SU-DHL-6 (cell line): ENCODE measurements at regions not wholly inside any gene's neighbourhood (a gene's known extent, or its start where the extent isn't known, plus 50 kb on each side); places are given as distances from the start of the nearest gene placed in this dataset.
A peak's percentile ranks its signal among the peaks of the same experiment; 100 is the strongest.

ENCODE experiments used
- H2AFZ ChIP-seq: fragments of 200-600 bp; sonication (generic); 2 replicates; pipeline ENCODE4 v1.6.1; 2014; ENCODE audit warnings: low read depth, mild to moderate bottlenecking, moderate library complexity, mixed read lengths, antibody characterized with exemption, low read length; ENCODE audit not compliant: severe bottlenecking
- H3F3A ChIP-seq: fragments of 200-600 bp; shearing (Covaris generic); 2 replicates; pipeline ENCODE4 v1.6.0; 2016; ENCODE audit warnings: antibody characterized with exemption, mild to moderate bottlenecking; ENCODE audit not compliant: insufficient read depth
- H3K27ac ChIP-seq: fragments of 200-600 bp; sonication (generic); 2 replicates; pipeline ENCODE4 v1.5.1; 2016; ENCODE audit warnings: low read depth, mild to moderate bottlenecking, low read length, moderate library complexity, mixed read lengths
- H3K27me3 ChIP-seq: fragments of 200-600 bp; sonication (generic), shearing (Covaris generic); 2 replicates; pipeline ENCODE4 v1.6.0; 2014; ENCODE audit warnings: mild to moderate bottlenecking, low read length
- H3K36me3 ChIP-seq: fragments of 200-600 bp; sonication (generic); 2 replicates; pipeline ENCODE4 v1.6.1; 2014; ENCODE audit warnings: mild to moderate bottlenecking, low read length, mixed read lengths
- H3K4me2 ChIP-seq: fragments of 300-600, 200-600 bp; shearing (Covaris generic), sonication (generic); 2 replicates; pipeline ENCODE4 v1.6.0; 2014; ENCODE audit warnings: low read length, low read depth, mild to moderate bottlenecking; ENCODE audit not compliant: poor library complexity, severe bottlenecking
- H3K4me3 ChIP-seq: fragments of 200-600 bp; sonication (generic); 2 replicates; pipeline ENCODE4 v1.5.1; 2014; ENCODE audit warnings: antibody characterized with exemption, low read length, mild to moderate bottlenecking, mixed read lengths; ENCODE audit not compliant: insufficient read depth, poor library complexity, severe bottlenecking
- H3K79me2 ChIP-seq: fragments of 200-600 bp; sonication (generic); 2 replicates; pipeline ENCODE4 v1.6.1; 2014; ENCODE audit warnings: mild to moderate bottlenecking, low read length, moderate library complexity; ENCODE audit not compliant: insufficient read depth
- H3K9ac ChIP-seq: fragments of 200-600 bp; sonication (generic); 2 replicates; pipeline ENCODE4 v1.7.0; 2014; ENCODE audit warnings: mild to moderate bottlenecking, low read length
- H3K9me2 ChIP-seq: fragments of 200-600 bp; sonication (generic); replicated peaks from 2 replicates; pipeline ENCODE4 v1.6.1; 2014; ENCODE audit warnings: low read length; ENCODE audit not compliant: insufficient read depth
- H3K9me3 ChIP-seq: fragments of 200-600 bp; sonication (generic); 2 replicates; pipeline ENCODE4 v1.6.1; 2014; ENCODE audit warnings: low read length, mixed read lengths; ENCODE audit not compliant: insufficient read depth
- H4K20me1 ChIP-seq: fragments of 200-600 bp; sonication (generic); 2 replicates; pipeline ENCODE4 v1.6.1; 2014; ENCODE audit warnings: low read depth, mild to moderate bottlenecking, antibody characterized with exemption, low read length, moderate library complexity, mixed read lengths
- CTCF ChIP-seq: fragments of 200-600 bp; sonication (generic); IDR thresholded peaks from one replicate; pipeline ENCODE4 v1.5.1; 2017; ENCODE audit warnings: antibody characterized with exemption, mild to moderate bottlenecking, low read length, moderate library complexity; ENCODE audit not compliant: insufficient read depth, poor library complexity, severe bottlenecking
- EZH2phosphoT487 ChIP-seq: fragments of 200-600 bp; sonication (generic), shearing (Covaris generic); conservative IDR thresholded peaks from 2 replicates; pipeline ENCODE4 v1.6.1; 2018; ENCODE audit warnings: mild to moderate bottlenecking, antibody characterized with exemption, low read length, moderate library complexity, mixed read lengths

DNA sequence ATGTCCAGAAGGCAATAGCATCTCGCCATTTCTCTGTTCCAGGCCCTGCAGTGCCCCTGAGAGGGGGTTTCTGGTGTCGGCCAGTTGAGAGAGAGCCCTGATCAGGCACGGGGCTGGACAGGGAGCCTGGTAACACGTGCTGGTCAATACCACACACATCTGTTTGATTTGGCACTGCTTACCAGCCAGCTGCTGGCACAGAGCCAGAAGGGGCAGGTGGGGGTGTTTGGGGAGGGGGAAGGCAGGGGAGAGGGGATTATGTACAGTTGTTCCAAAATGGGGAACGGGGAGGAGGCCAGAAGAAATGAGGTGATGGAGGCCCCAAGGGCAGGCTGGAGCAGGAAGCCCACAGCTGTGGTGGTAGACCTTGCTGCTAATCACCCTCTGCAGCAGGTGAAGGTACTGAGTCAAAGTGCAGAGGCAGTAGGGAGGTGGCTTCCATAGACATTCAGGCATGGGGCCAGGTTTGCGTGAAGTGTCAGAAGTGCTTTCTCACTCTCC, 153.5 kb upstream of the LPP start:
- Histone ChIP-seq H3K4me3 (peak overlapping the region; percentile 33), H3K9me2 (no peaks in the 10 kb centered on the region), H3K9me3 (no peaks in the 10 kb centered on the region), H3K27ac (peak overlapping the region; percentile 97), H3K79me2 (no peaks in the 10 kb centered on the region), H4K20me1 (no peaks in the 10 kb centered on the region), H3K36me3 (no peaks in the 10 kb centered on the region), H3K27me3 (no peaks in the 10 kb centered on the region), H3K4me2 (peak overlapping the region; percentile 93), H2AFZ (no peak overlapping the region), H3F3A (peaks cover 36% of the 10 kb centered on the region), H3K9ac (peak overlapping the region; percentile 63)
- TF ChIP-seq EZH2phosphoT487 = no peak
- no peak for TF ChIP-seq CTCF

DNA sequence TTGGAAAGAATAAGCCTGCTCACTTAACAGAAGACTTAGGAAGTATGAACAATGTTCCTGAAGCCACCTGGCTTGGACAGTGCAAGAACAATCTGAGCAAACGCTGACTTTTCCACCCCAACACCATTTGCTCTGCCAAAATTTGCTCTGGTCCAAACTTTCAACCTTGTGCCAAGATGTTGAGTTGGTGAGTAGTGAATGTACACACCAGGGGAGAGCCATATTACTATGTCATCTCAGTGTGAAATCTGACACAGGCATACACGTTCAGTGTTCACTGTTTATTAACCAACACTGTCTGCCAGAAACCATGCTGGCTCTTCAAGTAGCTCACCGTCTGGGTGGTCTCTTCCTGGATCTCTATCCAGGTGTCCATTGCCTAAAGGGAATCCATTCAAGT, 152.9 kb upstream of the LPP start:
- no peaks in the 10 kb centered on the region for H3K79me2 ChIP-seq
- no peak overlapping the region for H2AFZ ChIP-seq
- H3K27me3 ChIP-seq = no peaks in the 10 kb centered on the region
- H3K9me2 ChIP-seq = no peaks in the 10 kb centered on the region
- H3K9me3 ChIP-seq = no peaks in the 10 kb centered on the region
- H3K4me3 ChIP-seq = no peak overlapping the region
- H3K4me2 ChIP-seq = peak overlapping the region; percentile 93
- no peaks in the 10 kb centered on the region for H3K36me3 ChIP-seq
- no peaks in the 10 kb centered on the region for H4K20me1 ChIP-seq
- TF ChIP-seq EZH2phosphoT487 = no peak
- TF ChIP-seq CTCF = no peak
- peaks cover 32% of the 10 kb centered on the region for H3F3A ChIP-seq
- H3K27ac ChIP-seq = peak overlapping the region; percentile 97
- H3K9ac ChIP-seq = peak overlapping the region; percentile 63

- Histone ChIP-seq H3K9me2 (no peaks in the 10 kb centered on the region), H3F3A (peaks cover 32% of the 10 kb centered on the region), H4K20me1 (no peaks in the 10 kb centered on the region), H3K4me3 (no peak overlapping the region), H3K79me2 (no peaks in the 10 kb centered on the region), H3K36me3 (no peaks in the 10 kb centered on the region), H3K4me2 (no peak overlapping the region), H3K9ac (peak overlapping the region; percentile 63; the same call in 1 of the 2 replicates), H3K9me3 (no peaks in the 10 kb centered on the region), H3K27me3 (no peaks in the 10 kb centered on the region), H3K27ac (peak overlapping the region; percentile 97), H2AFZ (no peak overlapping the region)
- TF ChIP-seq CTCF (no peak), EZH2phosphoT487 (no peak)
Measured at GRCh38 chr3:188001926-188002325, 152.0 kb upstream of the LPP start.

DNA sequence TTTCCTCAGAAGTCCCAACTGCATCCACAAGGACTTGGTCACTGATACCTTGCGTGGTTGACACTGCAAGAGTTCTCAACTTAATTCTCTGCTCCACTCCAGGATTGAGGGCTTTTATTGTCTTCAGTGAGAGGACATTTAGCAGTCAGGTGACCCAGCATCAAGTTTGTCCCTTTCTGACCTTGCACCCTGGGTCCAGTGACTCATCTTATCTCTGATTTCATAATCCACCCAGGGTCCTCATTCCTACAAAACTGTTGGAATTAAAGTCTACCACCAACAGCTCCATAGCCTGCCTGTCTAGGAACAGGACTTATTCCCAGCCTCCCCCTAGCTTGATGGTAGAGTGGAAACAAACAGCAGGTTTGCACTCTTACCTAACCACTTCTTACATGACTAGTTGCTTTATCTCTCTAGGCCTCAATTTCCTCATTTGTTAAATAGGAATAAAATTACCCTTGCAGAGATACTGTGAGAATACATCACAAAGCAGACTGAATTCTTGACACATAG, 151.3 kb upstream of the LPP start:
- Histone ChIP-seq H2AFZ (no peak overlapping the region), H4K20me1 (no peaks in the 10 kb centered on the region), H3K79me2 (no peaks in the 10 kb centered on the region), H3K27me3 (no peaks in the 10 kb centered on the region), H3K9me3 (no peaks in the 10 kb centered on the region), H3K9ac (no peak overlapping the region), H3F3A (peaks cover 32% of the 10 kb centered on the region), H3K4me2 (no peak overlapping the region), H3K9me2 (no peaks in the 10 kb centered on the region), H3K36me3 (no peaks in the 10 kb centered on the region), H3K4me3 (no peak overlapping the region), H3K27ac (no peak overlapping the region)
- no peak for TF ChIP-seq EZH2phosphoT487
- no peak for TF ChIP-seq CTCF
